OCI-LY7 (cell line): ENCODE measurements at regions not wholly inside any gene's neighbourhood (a gene's known extent, or its start where the extent isn't known, plus 50 kb on each side); places are given as distances from the start of the nearest gene placed in this dataset.

ENCODE experiments used
- BruUV-seq: library from RNA; stranded (reverse); fragments of 400-500 nt; replicated peaks from 2 replicates; lab custom pipeline; 2021; lab: Mats Ljungman, UMichigan
- CTCF ChIA-PET: fragments of 300-600 bp; sonication (Branson Sonifier 250); formaldehyde crosslinking; loops from one replicate; lab custom pipeline; 2022; ENCODE audit warnings: antibody characterized with exemption; ENCODE audit not compliant: unreplicated experiment; lab: Charles Lee
- POLR2A ChIA-PET: fragments of 300-600 bp; sonication (Branson Sonifier 250); formaldehyde crosslinking; loops from one replicate; lab custom pipeline; 2022; ENCODE audit warnings: antibody characterized with exemption; lab: Charles Lee
- DNase-seq: peaks from one replicate; pipeline ENCODE4 v3.0.0-alpha.2; 2015; ENCODE audit warnings: low spot score
- H2AFZ ChIP-seq: fragments of 200-600 bp; sonication (generic), shearing (Covaris generic); 2 replicates; pipeline ENCODE4 v1.6.1; 2014; ENCODE audit warnings: mild to moderate bottlenecking, antibody characterized with exemption, low read length, moderate library complexity
- H3K27ac ChIP-seq: fragments of 200-600 bp; sonication (generic); 2 replicates; pipeline ENCODE4 v1.5.1; 2014; ENCODE audit warnings: mixed run types, low read depth, mild to moderate bottlenecking, moderate library complexity, low read length, inconsistent platforms; ENCODE audit not compliant: poor library complexity, severe bottlenecking
- H3K36me3 ChIP-seq: fragments of 200-600 bp; sonication (generic); 2 replicates; pipeline ENCODE4 v1.6.1; 2014; ENCODE audit warnings: mild to moderate bottlenecking, antibody characterized with exemption, low read length, moderate library complexity, mixed read lengths; ENCODE audit not compliant: insufficient read depth
- H3K4me1 ChIP-seq: fragments of 200-600 bp; sonication (generic); 2 replicates; pipeline ENCODE4 v1.5.1; 2014; ENCODE audit warnings: mild to moderate bottlenecking, low read length; ENCODE audit not compliant: insufficient read depth, poor library complexity, severe bottlenecking
- H3K4me2 ChIP-seq: fragments of 200-600 bp; sonication (generic); 2 replicates; pipeline ENCODE4 v1.6.1; 2014; ENCODE audit warnings: mild to moderate bottlenecking, low read length
- H3K4me3 ChIP-seq: fragments of 200-600 bp; sonication (generic); 2 replicates; pipeline ENCODE4 v1.5.1; 2014; ENCODE audit warnings: mild to moderate bottlenecking, low read depth, low read length; ENCODE audit not compliant: poor library complexity, severe bottlenecking
- H3K79me2 ChIP-seq: fragments of 200-600 bp; sonication (generic); 2 replicates; pipeline ENCODE4 v1.6.1; 2016; ENCODE audit warnings: low read depth, mild to moderate bottlenecking, low read length, moderate library complexity, mixed read lengths; ENCODE audit not compliant: insufficient read depth
- H3K9me2 ChIP-seq: fragments of 200-600 bp; sonication (generic); 2 replicates; pipeline ENCODE4 v1.6.1; 2016; ENCODE audit warnings: mild to moderate bottlenecking, low read length, mixed read lengths; ENCODE audit not compliant: insufficient read depth
- H3K9me3 ChIP-seq: fragments of 200-600 bp; sonication (generic); 2 replicates; pipeline ENCODE4 v1.6.1; 2014; ENCODE audit warnings: mild to moderate bottlenecking, mixed run types, low read length, mixed read lengths
- H4K20me1 ChIP-seq: fragments of 200-600 bp; sonication (generic); 2 replicates; pipeline ENCODE4 v1.6.1; 2014; ENCODE audit warnings: mild to moderate bottlenecking, antibody characterized with exemption, low read length, moderate library complexity, mixed read lengths; ENCODE audit not compliant: insufficient read depth
- CTCF ChIP-seq: fragments of 200-600 bp; sonication (generic); conservative IDR thresholded peaks from 2 replicates; pipeline ENCODE4 v1.5.1; 2014; ENCODE audit warnings: mild to moderate bottlenecking, antibody characterized with exemption, low read length, moderate library complexity, mixed read lengths
- EZH2phosphoT487 ChIP-seq: fragments of 200-600 bp; sonication (generic); IDR thresholded peaks from 2 replicates; pipeline ENCODE4 v1.6.1; 2018; ENCODE audit warnings: low read depth, borderline replicate concordance, mild to moderate bottlenecking, mixed run types, antibody characterized with exemption, low read length, moderate library complexity, mixed read lengths
- intact Hi-C: fragments of 100-400 bp; cut with micrococcal nuclease; formaldehyde crosslinking; loops from one replicate; pipeline ENCODE4 v1.10.0; 2022; ENCODE audit not compliant: unreplicated experiment

- intact Hi-C loops = no loop called here
- DNase-seq = no peak
- H3K27ac ChIP-seq = no peak overlapping the region
- H3K4me2 ChIP-seq = no peak overlapping the region
- no peaks in the 10 kb centered on the region for H4K20me1 ChIP-seq
- H3K9me3 ChIP-seq = no peaks in the 10 kb centered on the region
- H2AFZ ChIP-seq = no peak overlapping the region
- H3K4me1 ChIP-seq = no peaks in the 10 kb centered on the region
- TF ChIP-seq CTCF (peak; percentile 38; the same call in 1 of the 2 replicates), EZH2phosphoT487 (no peak)
- CTCF ChIA-PET = no interaction called here
- no peak overlapping the region for H3K4me3 ChIP-seq
- H3K36me3 ChIP-seq = no peaks in the 10 kb centered on the region
- no peaks in the 10 kb centered on the region for H3K9me2 ChIP-seq
- POLR2A ChIA-PET = no interaction called here
- no TSS peak for BruUV-seq
- H3K79me2 ChIP-seq = no peaks in the 10 kb centered on the region
Measured at GRCh38 chr13:112225429-112226090, 150.6 kb upstream of the SPACA7 start.

GRCh38 chr13:112226320-112227002, 149.7 kb upstream of the SPACA7 start:
- Histone ChIP-seq H3K9me3 (no peaks in the 10 kb centered on the region), H3K4me3 (no peak overlapping the region), H3K4me1 (no peaks in the 10 kb centered on the region), H3K9me2 (no peaks in the 10 kb centered on the region), H4K20me1 (no peaks in the 10 kb centered on the region), H3K79me2 (no peaks in the 10 kb centered on the region), H3K27ac (no peak overlapping the region), H3K4me2 (no peak overlapping the region), H3K36me3 (no peaks in the 10 kb centered on the region), H2AFZ (no peak overlapping the region)
- intact Hi-C loops = no loop called here
- POLR2A ChIA-PET = no interaction called here
- CTCF ChIA-PET = no interaction called here
- TF ChIP-seq EZH2phosphoT487 (no peak), CTCF (no peak)
- no TSS peak for BruUV-seq
- no peak for DNase-seq

- TF ChIP-seq EZH2phosphoT487 = no peak
- TF ChIP-seq CTCF = no peak
- DNase-seq = no peak
- Histone ChIP-seq H3K4me2 (no peak overlapping the region), H3K79me2 (no peaks in the 10 kb centered on the region), H3K27ac (no peak overlapping the region), H2AFZ (no peak overlapping the region), H4K20me1 (no peaks in the 10 kb centered on the region), H3K9me3 (no peaks in the 10 kb centered on the region), H3K4me3 (no peak overlapping the region), H3K9me2 (no peaks in the 10 kb centered on the region), H3K36me3 (no peaks in the 10 kb centered on the region), H3K4me1 (no peaks in the 10 kb centered on the region)
- ChIA-PET CTCF (no interaction called here), POLR2A (no interaction called here)
- no TSS peak for BruUV-seq
- intact Hi-C loops = no loop called here
Measured at GRCh38 chr13:112227031-112227430, 149.1 kb upstream of the SPACA7 start.
